ENCODE measurements at regions not wholly inside any gene's neighbourhood (a gene's known extent, or its start where the extent isn't known, plus 50 kb on each side); places are given as distances from the start of the nearest gene placed in this dataset.

DNA sequence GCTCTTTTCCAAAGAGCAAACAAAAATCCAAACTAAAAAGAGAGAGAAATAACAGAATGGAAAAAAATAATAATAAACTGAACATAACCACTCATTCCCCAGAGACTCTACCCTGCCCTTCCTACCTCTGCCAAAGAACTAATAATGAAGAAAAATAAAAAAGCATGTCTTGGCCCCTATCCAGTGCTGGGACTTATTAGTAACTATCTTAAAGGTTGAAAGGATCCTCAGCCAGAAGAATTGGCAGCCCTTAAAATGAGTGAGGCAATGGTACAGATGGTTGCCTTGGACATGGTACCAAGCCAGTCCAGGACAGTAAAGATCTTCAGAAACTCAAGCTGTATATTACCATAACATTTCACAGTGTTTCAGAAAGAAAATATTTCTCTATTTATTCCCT lies 279.3 kb downstream of the HACE1 start:
- Histone ChIP-seq H3K4me2 (ENCODE audit: control insufficient read depth, insufficient read depth) (no peak overlapping the region), H4K20me1 (ENCODE audit: control insufficient read depth, insufficient read depth) (no peaks in the 10 kb centered on the region), H3K9me3 (replicated peaks; ENCODE audit: control insufficient read depth, insufficient read depth, low read length) (no peaks in the 10 kb centered on the region), H2AFZ (ENCODE audit: control insufficient read depth, low read depth, low read length) (no peak overlapping the region), H3K27ac (ENCODE audit: control insufficient read depth, insufficient read depth) (no peak overlapping the region), H3K4me3 (no peak overlapping the region), H3K79me2 (ENCODE audit: control insufficient read depth, insufficient read depth, low read length) (no peaks in the 10 kb centered on the region), H3K9ac (ENCODE audit: control insufficient read depth, insufficient read depth, low read length) (no peak overlapping the region), H3K4me1 (ENCODE audit: control insufficient read depth, insufficient read depth, low read length) (no peaks in the 10 kb centered on the region), H3K36me3 (ENCODE audit: control insufficient read depth in 2 of 2, insufficient read depth in 2 of 2, low read length in 1 of 2) (no peaks in the 10 kb centered on the region), H3K27me3 (replicated peaks in 1 of 2; ENCODE audit: control insufficient read depth in 2 of 2, insufficient read depth in 2 of 2, low read length in 1 of 2) (no peaks in the 10 kb centered on the region)
- in situ Hi-C loops (cut with MboI), result no loop called here
- ATAC-seq (no peak), FAIRE-seq (no peak), DNase-seq (ENCODE audit: low read depth, low spot score) (no peak)
- intact Hi-C loops (cut with micrococcal nuclease; ENCODE audit: unreplicated experiment), result no loop called here
- SMC1A ChIA-PET (ENCODE audit: uncharacterized antibody, unreplicated experiment), result no interaction called here
- CTCF ChIA-PET, result no interaction called here
- BruUV-seq (replicated peaks), result no TSS peak
- TF ChIP-seq PAX8 (IDR thresholded peaks at IDR 0.05), result no peak
- TF ChIP-seq JUNB (IDR thresholded peaks at IDR 0.05), result no peak
- TF ChIP-seq NR2C1 (IDR thresholded peaks at IDR 0.05), result no peak
- no peak for TF ChIP-seq PAX5 (IDR thresholded peaks at IDR 0.05; ENCODE audit: borderline replicate concordance, low read depth, low read length)
- no peak for TF ChIP-seq SMC3 (IDR thresholded peaks at IDR 0.05; ENCODE audit: borderline replicate concordance, low read length)
- no peak for TF ChIP-seq ZNF274 (IDR thresholded peaks at IDR 0.05; ENCODE audit: insufficient read depth, insufficient read length)
- no peak for TF ChIP-seq RAD21 (IDR thresholded peaks at IDR 0.05; ENCODE audit: insufficient read depth, low read depth, low read length)
- RAD21 ChIA-PET (ENCODE audit: unreplicated experiment), result no interaction called here
- POLR2A ChIA-PET, result no interaction called here

DNA sequence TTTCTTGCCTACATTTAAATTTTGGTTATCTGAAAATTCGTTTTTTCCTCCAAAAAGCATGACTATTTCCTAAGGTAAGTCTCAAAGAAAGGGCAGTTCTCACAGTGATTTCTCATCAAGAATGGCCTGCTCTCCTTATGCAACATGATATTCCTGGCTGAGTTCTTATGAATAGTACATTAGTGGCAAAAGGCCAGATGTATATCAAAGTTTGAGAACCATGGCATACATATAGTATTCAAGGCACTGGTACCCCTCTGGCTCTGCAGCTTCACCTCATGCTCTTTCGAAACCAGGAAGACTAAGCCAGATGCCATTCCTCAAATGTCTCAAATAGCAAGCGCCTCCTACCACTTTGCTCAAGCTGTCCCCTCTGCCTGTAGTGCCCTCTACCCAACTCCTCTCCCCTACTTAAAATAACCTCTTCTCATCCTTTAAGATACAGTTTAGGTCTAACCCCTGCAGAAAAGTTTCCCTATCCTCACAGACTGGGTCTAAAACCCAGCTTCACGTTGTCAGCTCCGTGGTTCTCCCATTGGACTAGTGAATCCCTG lies 280.3 kb downstream of the HACE1 start:
- no peak overlapping the region for H3K4me2 ChIP-seq (ENCODE audit: control insufficient read depth, insufficient read depth)
- no peak overlapping the region for H3K27ac ChIP-seq (ENCODE audit: control insufficient read depth, insufficient read depth)
- ChIA-PET CTCF (no interaction called here), RAD21 (ENCODE audit: unreplicated experiment) (no interaction called here), POLR2A (no interaction called here), SMC1A (ENCODE audit: uncharacterized antibody, unreplicated experiment) (no interaction called here)
- in situ Hi-C loops (cut with MboI), result no loop called here
- TF ChIP-seq ATF7 (IDR thresholded peaks at IDR 0.05; ENCODE audit: low read depth) (no peak), RUNX3 (IDR thresholded peaks at IDR 0.05; ENCODE audit: low read length) (no peak), BACH1 (IDR thresholded peaks at IDR 0.05; ENCODE audit: borderline replicate concordance) (no peak), TAF1 (IDR thresholded peaks at IDR 0.05; ENCODE audit: borderline replicate concordance, low read depth, low read length) (no peak)
- H3K9ac ChIP-seq (ENCODE audit: control insufficient read depth, insufficient read depth, low read length), result no peak overlapping the region
- H4K20me1 ChIP-seq (ENCODE audit: control insufficient read depth, insufficient read depth), result no peaks in the 10 kb centered on the region
- no peaks in the 10 kb centered on the region for H3K36me3 ChIP-seq (ENCODE audit: control insufficient read depth in 2 of 2, insufficient read depth in 2 of 2, low read length in 1 of 2)
- no peaks in the 10 kb centered on the region for H3K9me3 ChIP-seq (replicated peaks; ENCODE audit: control insufficient read depth, insufficient read depth, low read length)
- H3K4me1 ChIP-seq (ENCODE audit: control insufficient read depth, insufficient read depth, low read length), result no peaks in the 10 kb centered on the region
- no TSS peak for BruUV-seq (replicated peaks)
- no peak for FAIRE-seq
- intact Hi-C loops (cut with micrococcal nuclease; ENCODE audit: unreplicated experiment), result no loop called here
- H2AFZ ChIP-seq (ENCODE audit: control insufficient read depth, low read depth, low read length), result no peak overlapping the region
- no peak for ATAC-seq
- DNase-seq (ENCODE audit: low read depth, low spot score), result no peak
- 31% methylated on average over 5 of the region's 5 CpGs for WGBS (ENCODE audit: insufficient coverage, insufficient replicate concordance, low lambda C conversion rate, missing lambda C conversion rate)
- no peaks in the 10 kb centered on the region for H3K79me2 ChIP-seq (ENCODE audit: control insufficient read depth, insufficient read depth, low read length)
- no peaks in the 10 kb centered on the region for H3K27me3 ChIP-seq (replicated peaks in 1 of 2; ENCODE audit: control insufficient read depth in 2 of 2, insufficient read depth in 2 of 2, low read length in 1 of 2)
- H3K4me3 ChIP-seq, result no peak overlapping the region
